ENCODE measurements at regions not wholly inside any gene's neighbourhood (a gene's known extent, or its start where the extent isn't known, plus 50 kb on each side); places are given as distances from the start of the nearest gene placed in this dataset.

GRCh38 chr18:24818441-24818840 is 358.0 kb downstream of the HRH4 start:
- H3K27me3 ChIP-seq (replicated peaks) = no peaks in the 10 kb centered on the region
- in situ Hi-C loops (cut with HindIII; ENCODE audit: low pct_ligation_motif_present, low sequenced_read_pairs) = no loop called here
- no peak for TF ChIP-seq CTCF (IDR thresholded peaks at IDR 0.05; ENCODE audit: low read depth, low read length, missing control alignments)
- H3K36me3 ChIP-seq (replicated peaks) = no peaks in the 10 kb centered on the region
- no peak overlapping the region for H3K27ac ChIP-seq
- DNase-seq = no peak
- no peak overlapping the region for H3K4me3 ChIP-seq (ENCODE audit: low read depth, low read length)

- in situ Hi-C loops (cut with HindIII; ENCODE audit: low pct_ligation_motif_present, low sequenced_read_pairs) = no loop called here
- no peaks in the 10 kb centered on the region for H3K27me3 ChIP-seq (replicated peaks)
- no peak overlapping the region for H3K27ac ChIP-seq
- H3K4me3 ChIP-seq (ENCODE audit: low read depth, low read length) = no peak overlapping the region
- no peak for TF ChIP-seq CTCF (IDR thresholded peaks at IDR 0.05; ENCODE audit: low read depth, low read length, missing control alignments)
- no peaks in the 10 kb centered on the region for H3K36me3 ChIP-seq (replicated peaks)
- DNase-seq = no peak
Observed at GRCh38 chr18:24819141-24819890, 358.9 kb downstream of the HRH4 start.

GRCh38 chr18:24825397-24825796 is 365.0 kb downstream of the HRH4 start:
- no peak for DNase-seq
- Histone ChIP-seq H3K4me3 (ENCODE audit: low read depth, low read length) (no peak overlapping the region), H3K27me3 (replicated peaks) (no peaks in the 10 kb centered on the region), H3K27ac (no peak overlapping the region), H3K36me3 (replicated peaks) (no peaks in the 10 kb centered on the region)
- in situ Hi-C loops (cut with HindIII; ENCODE audit: low pct_ligation_motif_present, low sequenced_read_pairs) = no loop called here
- no peak for TF ChIP-seq CTCF (IDR thresholded peaks at IDR 0.05; ENCODE audit: low read depth, low read length, missing control alignments)

- Histone ChIP-seq H3K27me3 (replicated peaks) (no peaks in the 10 kb centered on the region), H3K27ac (no peak overlapping the region), H3K36me3 (replicated peaks) (no peaks in the 10 kb centered on the region), H3K4me3 (ENCODE audit: low read depth, low read length) (no peak overlapping the region)
- DNase-seq = no peak
- TF ChIP-seq CTCF (IDR thresholded peaks at IDR 0.05; ENCODE audit: low read depth, low read length, missing control alignments) = no peak
- in situ Hi-C loops (cut with HindIII; ENCODE audit: low pct_ligation_motif_present, low sequenced_read_pairs) = no loop called here
Observed at GRCh38 chr18:24826605-24827004, 366.2 kb downstream of the HRH4 start.

- TF ChIP-seq CTCF (IDR thresholded peaks at IDR 0.05; ENCODE audit: low read depth, low read length, missing control alignments) = no peak
- in situ Hi-C loops (cut with HindIII; ENCODE audit: low pct_ligation_motif_present, low sequenced_read_pairs) = no loop called here
- no peaks in the 10 kb centered on the region for H3K36me3 ChIP-seq (replicated peaks)
- H3K4me3 ChIP-seq (ENCODE audit: low read depth, low read length) = no peak overlapping the region
- no peak for DNase-seq
- no peaks in the 10 kb centered on the region for H3K27me3 ChIP-seq (replicated peaks)
- H3K27ac ChIP-seq = no peak overlapping the region
Observed at GRCh38 chr18:24827501-24827900, 367.1 kb downstream of the HRH4 start.

GRCh38 chr18:24831081-24831480 is 370.6 kb downstream of the HRH4 start:
- in situ Hi-C loops (cut with HindIII; ENCODE audit: low pct_ligation_motif_present, low sequenced_read_pairs) = no loop called here
- Histone ChIP-seq H3K27me3 (replicated peaks) (no peaks in the 10 kb centered on the region), H3K27ac (no peak overlapping the region), H3K36me3 (replicated peaks) (no peaks in the 10 kb centered on the region), H3K4me3 (ENCODE audit: low read depth, low read length) (no peak overlapping the region)
- TF ChIP-seq CTCF (IDR thresholded peaks at IDR 0.05; ENCODE audit: low read depth, low read length, missing control alignments) = no peak
- DNase-seq = no peak

Data from brain microvascular endothelial cell (primary cell).